A549 (cell line): ENCODE measurements at regions not wholly inside any gene's neighbourhood (a gene's known extent, or its start where the extent isn't known, plus 50 kb on each side); places are given as distances from the start of the nearest gene placed in this dataset.

ENCODE experiments used
- ATAC-seq, 2 experiments: fragments of 200-7000 bp in 1 of 2; fragments of >200 bp in 1 of 2; cut with Nextera tagmentation in 1 of 2; cut with Tn5 transposase in 1 of 2; 3 replicates each; pipeline versions ENCODE4 v1.8.0 to v1.9.1; 2018 to 2020; ENCODE audit warnings: mild to moderate bottlenecking in 1 of 2, moderate library complexity in 1 of 2
- CTCF ChIA-PET: fragments of 300-600 bp; sonication (Branson Sonifier 250); formaldehyde crosslinking; extraction: SDS; loops from one replicate; lab custom pipeline; 2021; ENCODE audit warnings: antibody characterized with exemption, inconsistent platforms; lab: Yijun Ruan, JAX
- POLR2A ChIA-PET: fragments of 350-600 bp; formaldehyde crosslinking; extraction: SDS; loops from one replicate; lab custom pipeline; 2021; ENCODE audit warnings: antibody characterized with exemption, inconsistent platforms; lab: Yijun Ruan, JAX
- DNase-seq, 2 experiments: peaks; one replicate each; pipeline versions ENCODE4 v3.0.0 to v3.0.0-alpha.2; 2011 to 2016; ENCODE audit warnings: low read depth in 1 of 2, low spot score in 1 of 2
- FAIRE-seq: peaks from 2 replicates; lab custom pipeline; 2011; peaks lifted over from hg19 to GRCh38; lab: Jason Lieb, UNC
- H3K27ac ChIP-seq, 2 experiments: fragments of >200 bp; sonication (Bioruptor Twin); formaldehyde crosslinking; 3 replicates each; pipeline ENCODE4 v1.5.1; 2016 to 2017
- H3K4me1 ChIP-seq: fragments of >200 bp; sonication (Bioruptor Twin); formaldehyde crosslinking; 3 replicates; pipeline ENCODE4 v1.6.1; 2016
- H3K4me2 ChIP-seq: fragments of >200 bp; sonication (Bioruptor Twin); formaldehyde crosslinking; 3 replicates; pipeline ENCODE4 v1.6.1; 2016
- H3K4me3 ChIP-seq: fragments of >200 bp; sonication (Bioruptor Twin); formaldehyde crosslinking; 3 replicates; pipeline ENCODE4 v1.5.1; 2016
- H3K9me3 ChIP-seq: fragments of >200 bp; sonication (Bioruptor Twin); formaldehyde crosslinking; 3 replicates; pipeline ENCODE4 v1.6.1; 2016
- EHF ChIP-seq: fragments of 250-450 bp; sonication (Bioruptor Pico); IDR thresholded peaks from 2 replicates; pipeline ENCODE4 v1.5.0; 2020; ENCODE audit warnings: mild to moderate bottlenecking
- HDAC2 ChIP-seq: fragments of 200-600 bp; sonication (generic); IDR thresholded peaks from 2 replicates; pipeline ENCODE4 v1.6.1; 2016
- HOXB5 ChIP-seq: fragments of 250-450 bp; sonication (Bioruptor Pico); IDR thresholded peaks from 2 replicates; pipeline ENCODE4 v1.5.0; 2020; ENCODE audit warnings: mild to moderate bottlenecking, moderate library complexity
- JUN ChIP-seq, 2 experiments: fragments of >200 bp; sonication (Bioruptor Twin); formaldehyde crosslinking; IDR thresholded peaks; 2 replicates in 1 of 2; 3 replicates in 1 of 2; pipeline ENCODE4 v1.6.1; 2016 to 2017
- JUNB ChIP-seq: fragments of >200 bp; sonication (Bioruptor Twin); formaldehyde crosslinking; IDR thresholded peaks from 2 replicates; pipeline ENCODE4 v1.6.1; 2016
- MAFK ChIP-seq: fragments of 450-650 bp; IDR thresholded peaks from 2 replicates; pipeline ENCODE4 v1.6.1; 2014; ENCODE audit not compliant: partially characterized antibody
- MAZ ChIP-seq: fragments of 150-350 bp; IDR thresholded peaks from 2 replicates; pipeline ENCODE4 v1.6.1; 2014; ENCODE audit warnings: antibody characterized with exemption, low read depth, low read length, borderline replicate concordance
- NFE2L2 ChIP-seq: fragments of 150-350 bp; conservative IDR thresholded peaks from 2 replicates; pipeline ENCODE4 v1.6.1; 2014; ENCODE audit warnings: low read length
- NPAS2 ChIP-seq: fragments of 250-450 bp; sonication (Bioruptor Pico); IDR thresholded peaks from 2 replicates; pipeline ENCODE4 v1.8.0; 2022; ENCODE audit warnings: mild to moderate bottlenecking, moderate library complexity, borderline replicate concordance
- NR3C1 ChIP-seq: fragments of >200 bp; sonication (Bioruptor Twin); formaldehyde crosslinking; IDR thresholded peaks from 3 replicates; pipeline ENCODE4 v1.6.1; 2017
- PHF8 ChIP-seq: fragments of 200-600 bp; sonication (generic); IDR thresholded peaks from 2 replicates; pipeline ENCODE4 v1.6.1; 2016; ENCODE audit warnings: low read depth, mild to moderate bottlenecking, antibody characterized with exemption, moderate library complexity, borderline replicate concordance
- RAD21 ChIP-seq, 2 experiments: fragments of >200 bp in 1 of 2; sonication (Bioruptor Twin) in 1 of 2; formaldehyde crosslinking in 1 of 2; IDR thresholded peaks in 1 of 2; conservative IDR thresholded peaks in 1 of 2; 2 replicates in 1 of 2; 3 replicates in 1 of 2; pipeline ENCODE4 v1.6.1; 2012 to 2018; ENCODE audit warnings: inconsistent platforms in 1 of 2
- RCOR1 ChIP-seq: fragments of 150-350 bp; IDR thresholded peaks from 2 replicates; pipeline ENCODE4 v1.6.1; 2014; ENCODE audit warnings: antibody characterized with exemption, low read length, low read depth
- RFX5 ChIP-seq: fragments of 450-650 bp; IDR thresholded peaks from 2 replicates; pipeline ENCODE4 v1.7.1; 2014; ENCODE audit warnings: antibody characterized with exemption, mild to moderate bottlenecking, moderate library complexity
- RNF2 ChIP-seq: fragments of 200-600 bp; sonication (generic); IDR thresholded peaks from 2 replicates; pipeline ENCODE4 v1.6.1; 2016; ENCODE audit warnings: low read depth, mild to moderate bottlenecking, antibody characterized with exemption, moderate library complexity, borderline replicate concordance
- SREBF2 ChIP-seq: fragments of 450-650 bp; IDR thresholded peaks from 2 replicates; pipeline ENCODE4 v1.6.1; 2014; ENCODE audit warnings: mild to moderate bottlenecking, moderate library complexity
- TP53 ChIP-seq: fragments of 250-450 bp; sonication (Bioruptor Pico); IDR thresholded peaks from 2 replicates; pipeline ENCODE4 v1.5.0; 2021; ENCODE audit warnings: mild to moderate bottlenecking, moderate library complexity
- ZFP36 ChIP-seq: fragments of 450-650 bp; IDR thresholded peaks from 2 replicates; pipeline ENCODE4 v1.6.1; 2014; ENCODE audit warnings: borderline replicate concordance; ENCODE audit not compliant: partially characterized antibody
- ZNF302 ChIP-seq: fragments of 250-450 bp; sonication (Bioruptor Pico); IDR thresholded peaks from 2 replicates; pipeline ENCODE4 v1.9.0; 2021; ENCODE audit warnings: inconsistent platforms, mild to moderate bottlenecking, moderate library complexity
- WGBS: methylation state at CpG from one replicate; pipeline ENCODE4 v1.1.6; 2017; ENCODE audit errors: missing lambda C conversion rate; 5-methylcytosine and 5-hydroxymethylcytosine counted together
- TF ChIP-seq, protein P1 (sequence below): fragments of 450-650 bp; IDR thresholded peaks from 2 replicates; pipeline ENCODE4 v1.6.1; 2014; ENCODE audit warnings: antibody characterized with exemption
- TF ChIP-seq, protein P2 (sequence below): IDR thresholded peaks from 2 replicates; pipeline ENCODE4 v1.6.1; 2012
- TF ChIP-seq, protein P3 (sequence below): fragments of >200 bp; sonication (Bioruptor Twin); formaldehyde crosslinking; IDR thresholded peaks from 2 replicates; pipeline ENCODE4 v1.6.1; 2016
- TF ChIP-seq, protein P4 (sequence below): fragments of 200-600 bp; sonication (generic); IDR thresholded peaks from 2 replicates; pipeline ENCODE4 v1.6.1; 2016; ENCODE audit warnings: antibody characterized with exemption, mild to moderate bottlenecking, moderate library complexity

DNA sequence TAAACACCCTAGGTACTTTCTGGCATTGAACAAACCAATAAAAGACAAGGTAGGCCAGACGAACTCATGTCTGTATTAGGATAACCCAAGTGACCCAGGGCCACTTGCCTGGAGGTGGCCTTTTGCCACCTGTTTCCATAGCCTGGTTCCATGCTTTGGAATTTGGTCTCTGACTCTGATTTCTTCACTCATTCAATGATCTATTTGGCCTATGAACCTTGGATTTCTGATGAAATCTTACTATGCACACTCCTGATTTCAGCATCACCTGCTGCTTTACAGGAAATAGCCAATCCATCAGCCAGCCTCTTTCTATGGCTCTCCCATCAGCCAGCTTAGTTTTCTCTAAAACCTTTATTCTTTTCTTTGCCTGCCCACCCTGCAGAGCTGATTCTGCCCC is 142.8 kb upstream of the PSMD7 start:
- no peak overlapping the region for H3K4me3 ChIP-seq
- ChIA-PET POLR2A (no interaction called here), CTCF (interaction anchor here (1.8 kb wide), 1 partner anchor 121 kb away, joined by 5 read pairs; no protein-coding TSS in a partner anchor)
- H3K9me3 ChIP-seq, result no peaks in the 10 kb centered on the region
- H3K4me1 ChIP-seq, result no peaks in the 10 kb centered on the region
- TF ChIP-seq RFX5 (no peak), HOXB5 (no peak), JUNB (no peak), TP53 (CRISPR knock-in tag) (no peak), RNF2 (no peak), MAFK (no peak), NR3C1 (no peak), ZNF302 (CRISPR knock-in tag) (no peak), MAZ (no peak), SREBF2 (no peak), RCOR1 (no peak)
- TF ChIP-seq, protein P1, sequence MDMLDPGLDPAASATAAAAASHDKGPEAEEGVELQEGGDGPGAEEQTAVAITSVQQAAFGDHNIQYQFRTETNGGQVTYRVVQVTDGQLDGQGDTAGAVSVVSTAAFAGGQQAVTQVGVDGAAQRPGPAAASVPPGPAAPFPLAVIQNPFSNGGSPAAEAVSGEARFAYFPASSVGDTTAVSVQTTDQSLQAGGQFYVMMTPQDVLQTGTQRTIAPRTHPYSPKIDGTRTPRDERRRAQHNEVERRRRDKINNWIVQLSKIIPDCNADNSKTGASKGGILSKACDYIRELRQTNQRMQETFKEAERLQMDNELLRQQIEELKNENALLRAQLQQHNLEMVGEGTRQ, result no peak
- TF ChIP-seq, protein P2, sequence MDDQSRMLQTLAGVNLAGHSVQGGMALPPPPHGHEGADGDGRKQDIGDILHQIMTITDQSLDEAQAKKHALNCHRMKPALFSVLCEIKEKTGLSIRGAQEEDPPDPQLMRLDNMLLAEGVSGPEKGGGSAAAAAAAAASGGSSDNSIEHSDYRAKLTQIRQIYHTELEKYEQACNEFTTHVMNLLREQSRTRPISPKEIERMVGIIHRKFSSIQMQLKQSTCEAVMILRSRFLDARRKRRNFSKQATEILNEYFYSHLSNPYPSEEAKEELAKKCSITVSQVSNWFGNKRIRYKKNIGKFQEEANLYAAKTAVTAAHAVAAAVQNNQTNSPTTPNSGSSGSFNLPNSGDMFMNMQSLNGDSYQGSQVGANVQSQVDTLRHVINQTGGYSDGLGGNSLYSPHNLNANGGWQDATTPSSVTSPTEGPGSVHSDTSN, result no peak
- TF ChIP-seq, protein P3, sequence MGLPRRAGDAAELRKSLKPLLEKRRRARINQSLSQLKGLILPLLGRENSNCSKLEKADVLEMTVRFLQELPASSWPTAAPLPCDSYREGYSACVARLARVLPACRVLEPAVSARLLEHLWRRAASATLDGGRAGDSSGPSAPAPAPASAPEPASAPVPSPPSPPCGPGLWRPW, result no peak
- TF ChIP-seq, protein P4, sequence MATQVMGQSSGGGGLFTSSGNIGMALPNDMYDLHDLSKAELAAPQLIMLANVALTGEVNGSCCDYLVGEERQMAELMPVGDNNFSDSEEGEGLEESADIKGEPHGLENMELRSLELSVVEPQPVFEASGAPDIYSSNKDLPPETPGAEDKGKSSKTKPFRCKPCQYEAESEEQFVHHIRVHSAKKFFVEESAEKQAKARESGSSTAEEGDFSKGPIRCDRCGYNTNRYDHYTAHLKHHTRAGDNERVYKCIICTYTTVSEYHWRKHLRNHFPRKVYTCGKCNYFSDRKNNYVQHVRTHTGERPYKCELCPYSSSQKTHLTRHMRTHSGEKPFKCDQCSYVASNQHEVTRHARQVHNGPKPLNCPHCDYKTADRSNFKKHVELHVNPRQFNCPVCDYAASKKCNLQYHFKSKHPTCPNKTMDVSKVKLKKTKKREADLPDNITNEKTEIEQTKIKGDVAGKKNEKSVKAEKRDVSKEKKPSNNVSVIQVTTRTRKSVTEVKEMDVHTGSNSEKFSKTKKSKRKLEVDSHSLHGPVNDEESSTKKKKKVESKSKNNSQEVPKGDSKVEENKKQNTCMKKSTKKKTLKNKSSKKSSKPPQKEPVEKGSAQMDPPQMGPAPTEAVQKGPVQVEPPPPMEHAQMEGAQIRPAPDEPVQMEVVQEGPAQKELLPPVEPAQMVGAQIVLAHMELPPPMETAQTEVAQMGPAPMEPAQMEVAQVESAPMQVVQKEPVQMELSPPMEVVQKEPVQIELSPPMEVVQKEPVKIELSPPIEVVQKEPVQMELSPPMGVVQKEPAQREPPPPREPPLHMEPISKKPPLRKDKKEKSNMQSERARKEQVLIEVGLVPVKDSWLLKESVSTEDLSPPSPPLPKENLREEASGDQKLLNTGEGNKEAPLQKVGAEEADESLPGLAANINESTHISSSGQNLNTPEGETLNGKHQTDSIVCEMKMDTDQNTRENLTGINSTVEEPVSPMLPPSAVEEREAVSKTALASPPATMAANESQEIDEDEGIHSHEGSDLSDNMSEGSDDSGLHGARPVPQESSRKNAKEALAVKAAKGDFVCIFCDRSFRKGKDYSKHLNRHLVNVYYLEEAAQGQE, result no peak
- no peak overlapping the region for H3K27ac ChIP-seq
- no peak for ATAC-seq
- no peak for DNase-seq
- H3K4me2 ChIP-seq, result no peak overlapping the region
- 0% methylated on average over 1 of the region's 1 CpG for WGBS
- no peak for FAIRE-seq

DNA sequence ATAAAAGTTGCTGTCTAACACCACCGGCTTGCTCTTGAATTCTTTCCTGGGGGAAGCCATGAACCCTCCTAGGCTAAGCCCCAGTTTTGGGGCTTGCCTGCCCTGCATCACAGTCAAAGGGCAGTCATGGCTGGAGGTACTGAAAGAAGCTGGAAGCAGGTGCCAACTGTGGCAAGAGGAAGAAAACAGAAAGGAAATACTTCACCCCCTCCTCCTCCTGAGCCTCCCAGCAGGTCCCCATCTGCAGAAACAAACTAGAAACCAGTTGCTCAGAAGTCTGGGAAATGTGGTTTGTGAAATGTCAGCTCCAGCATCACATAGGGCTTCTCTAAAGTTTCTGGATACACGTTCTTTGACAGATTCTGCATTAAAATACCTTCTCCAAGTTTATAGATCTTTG is 150.0 kb upstream of the PSMD7 start:
- no peak overlapping the region for H3K4me2 ChIP-seq
- H3K9me3 ChIP-seq, result no peaks in the 10 kb centered on the region
- no peak overlapping the region for H3K27ac ChIP-seq
- no peak for DNase-seq
- CTCF ChIA-PET, result no interaction called here
- POLR2A ChIA-PET, result no interaction called here
- 10% methylated on average over 2 of the region's 2 CpGs for WGBS
- H3K4me3 ChIP-seq, result no peak overlapping the region
- ATAC-seq, result no peak
- no peak for FAIRE-seq
- H3K4me1 ChIP-seq, result no peaks in the 10 kb centered on the region
- no peak for TF ChIP-seq NPAS2 (CRISPR knock-in tag)
- no peak for TF ChIP-seq PHF8
- TF ChIP-seq ZNF302 (CRISPR knock-in tag), result no peak
- no peak for TF ChIP-seq RFX5

DNA sequence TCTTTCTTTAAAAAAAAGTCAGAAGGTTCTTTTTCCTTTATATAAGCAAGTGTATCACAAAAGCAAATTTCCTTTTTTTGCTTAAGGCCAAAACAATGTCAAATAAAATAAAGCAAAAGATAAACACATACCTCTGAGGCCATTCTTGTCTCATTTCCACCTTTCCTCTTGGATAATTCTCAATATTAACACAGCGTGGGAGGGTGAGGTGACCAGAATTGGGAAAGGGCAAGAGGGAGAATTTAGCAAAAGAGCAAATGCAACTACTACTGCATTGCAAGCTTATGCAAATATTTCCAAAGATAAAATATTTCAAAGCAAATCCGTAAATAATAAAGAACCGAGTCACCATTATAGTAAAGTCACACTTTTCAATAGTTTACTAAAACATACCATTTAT is 153.4 kb upstream of the PSMD7 start:
- no peak for FAIRE-seq
- Histone ChIP-seq H3K4me1 (no peaks in the 10 kb centered on the region), H3K4me2 (no peak overlapping the region), H3K27ac (no peak overlapping the region), H3K4me3 (no peak overlapping the region), H3K9me3 (peaks cover 6% of the 10 kb centered on the region; the same call in 2 of the 3 replicates)
- DNase-seq, result no peak
- under 1% methylated on average over 3 of the region's 3 CpGs for WGBS
- POLR2A ChIA-PET, result no interaction called here
- CTCF ChIA-PET, result no interaction called here
- ATAC-seq, result no peak
- TF ChIP-seq ZFP36 (no peak), EHF (CRISPR knock-in tag) (no peak), NFE2L2 (no peak), HDAC2 (no peak), RAD21 (conservative IDR thresholded peaks at IDR 0.05 in 1 of 2, IDR thresholded peaks at IDR 0.05 in 1 of 2) (no peak), JUN (IDR thresholded peaks at IDR 0.05) (no peak), PHF8 (no peak)
